ES-I3 (cell line): ENCODE measurements at regions not wholly inside any gene's neighbourhood (a gene's known extent, or its start where the extent isn't known, plus 50 kb on each side); places are given as distances from the start of the nearest gene placed in this dataset.

Experiments used
- H3K36me3 ChIP-seq: 2 replicates; pipeline ENCODE4 v1.6.1; 2013; ENCODE audit warnings: mild to moderate bottlenecking, low read length, control low read depth, moderate library complexity; ENCODE audit not compliant: insufficient read depth
- H3K4me1 ChIP-seq: 2 replicates; pipeline ENCODE4 v1.6.1; 2013; ENCODE audit warnings: mild to moderate bottlenecking, control low read depth, low read length; ENCODE audit not compliant: insufficient read depth
- H3K9ac ChIP-seq: 2 replicates; pipeline ENCODE4 v1.6.1; 2013; ENCODE audit warnings: low read depth, mild to moderate bottlenecking, low read length, moderate library complexity
- H3K9me3 ChIP-seq: 2 replicates; pipeline ENCODE4 v1.6.1; 2013; ENCODE audit warnings: mild to moderate bottlenecking, low read length, moderate library complexity; ENCODE audit not compliant: control insufficient read depth, insufficient read depth

GRCh38 chr3:148083526-148084182 lies 614.0 kb upstream of the AGTR1 start:
- Histone ChIP-seq H3K36me3 (no peaks in the 10 kb centered on the region), H3K9ac (no peak overlapping the region), H3K9me3 (no peaks in the 10 kb centered on the region), H3K4me1 (no peaks in the 10 kb centered on the region)

GRCh38 chr3:148084931-148085330 lies 612.8 kb upstream of the AGTR1 start:
- no peak overlapping the region for H3K9ac ChIP-seq
- H3K36me3 ChIP-seq = no peaks in the 10 kb centered on the region
- H3K4me1 ChIP-seq = no peaks in the 10 kb centered on the region
- no peaks in the 10 kb centered on the region for H3K9me3 ChIP-seq

GRCh38 chr3:148087601-148088371 lies 609.9 kb upstream of the AGTR1 start:
- Histone ChIP-seq H3K9me3 (no peaks in the 10 kb centered on the region), H3K36me3 (no peaks in the 10 kb centered on the region), H3K9ac (no peak overlapping the region), H3K4me1 (no peaks in the 10 kb centered on the region; the same call in 1 of the 2 replicates)

- Histone ChIP-seq H3K36me3 (no peaks in the 10 kb centered on the region), H3K4me1 (no peaks in the 10 kb centered on the region; the same call in 1 of the 2 replicates), H3K9ac (no peak overlapping the region), H3K9me3 (no peaks in the 10 kb centered on the region)
Measured at GRCh38 chr3:148089171-148089570, 608.5 kb upstream of the AGTR1 start.

- Histone ChIP-seq H3K9me3 (no peaks in the 10 kb centered on the region), H3K4me1 (no peaks in the 10 kb centered on the region; the same call in 1 of the 2 replicates), H3K9ac (no peak overlapping the region), H3K36me3 (no peaks in the 10 kb centered on the region)
Measured at GRCh38 chr3:148090156-148090555, 607.5 kb upstream of the AGTR1 start.

GRCh38 chr3:148092624-148093347 lies 604.9 kb upstream of the AGTR1 start:
- peaks cover 6% of the 10 kb centered on the region; the same call in 1 of the 2 replicates for H3K4me1 ChIP-seq
- H3K36me3 ChIP-seq = no peaks in the 10 kb centered on the region
- H3K9me3 ChIP-seq = no peaks in the 10 kb centered on the region
- H3K9ac ChIP-seq = no peak overlapping the region

GRCh38 chr3:148093753-148094152 lies 604.0 kb upstream of the AGTR1 start:
- Histone ChIP-seq H3K9ac (no peak overlapping the region), H3K9me3 (no peaks in the 10 kb centered on the region), H3K4me1 (peaks cover 6% of the 10 kb centered on the region; the same call in 1 of the 2 replicates), H3K36me3 (no peaks in the 10 kb centered on the region)

- peaks cover 6% of the 10 kb centered on the region; the same call in 1 of the 2 replicates for H3K4me1 ChIP-seq
- H3K36me3 ChIP-seq = no peaks in the 10 kb centered on the region
- no peaks in the 10 kb centered on the region for H3K9me3 ChIP-seq
- H3K9ac ChIP-seq = no peak overlapping the region
Measured at GRCh38 chr3:148095962-148096361, 601.7 kb upstream of the AGTR1 start.

- Histone ChIP-seq H3K36me3 (no peaks in the 10 kb centered on the region), H3K4me1 (0 out of 2 replicates have a peak, but pooled peaks cover 6% of the 10 kb centered on the region), H3K9ac (no peak overlapping the region), H3K9me3 (no peaks in the 10 kb centered on the region)
Measured at GRCh38 chr3:148100476-148100875, 597.2 kb upstream of the AGTR1 start.

GRCh38 chr3:148101061-148101460 lies 596.6 kb upstream of the AGTR1 start:
- no peaks in the 10 kb centered on the region for H3K9me3 ChIP-seq
- no peaks in the 10 kb centered on the region for H3K36me3 ChIP-seq
- H3K9ac ChIP-seq = no peak overlapping the region
- 0 out of 2 replicates have a peak, but pooled peaks cover 5% of the 10 kb centered on the region for H3K4me1 ChIP-seq

GRCh38 chr3:148102156-148102555 lies 595.5 kb upstream of the AGTR1 start:
- H3K9ac ChIP-seq = no peak overlapping the region
- H3K4me1 ChIP-seq = no peaks in the 10 kb centered on the region
- no peaks in the 10 kb centered on the region for H3K36me3 ChIP-seq
- H3K9me3 ChIP-seq = no peaks in the 10 kb centered on the region

GRCh38 chr3:148106062-148106461 lies 591.6 kb upstream of the AGTR1 start:
- Histone ChIP-seq H3K9me3 (no peaks in the 10 kb centered on the region), H3K4me1 (no peaks in the 10 kb centered on the region), H3K36me3 (no peaks in the 10 kb centered on the region), H3K9ac (no peak overlapping the region)

GRCh38 chr3:148126956-148127355 lies 570.7 kb upstream of the AGTR1 start:
- Histone ChIP-seq H3K4me1 (no peaks in the 10 kb centered on the region), H3K9ac (no peak overlapping the region), H3K36me3 (no peaks in the 10 kb centered on the region)

GRCh38 chr3:148128136-148128535 lies 569.6 kb upstream of the AGTR1 start:
- no peak overlapping the region for H3K9ac ChIP-seq
- no peaks in the 10 kb centered on the region for H3K36me3 ChIP-seq
- no peaks in the 10 kb centered on the region for H3K4me1 ChIP-seq
- H3K9me3 ChIP-seq = no peaks in the 10 kb centered on the region

More at GRCh38 chr3:148126956-148127355, 570.7 kb upstream of the AGTR1 start:
- H3K9me3 ChIP-seq = no peaks in the 10 kb centered on the region; the same call in 1 of the 2 replicates
